IMR-90 (cell line): ENCODE measurements at regions not wholly inside any gene's neighbourhood (a gene's known extent, or its start where the extent isn't known, plus 50 kb on each side); places are given as distances from the start of the nearest gene placed in this dataset.

Experiments
- CHD1 ChIP-seq: IDR thresholded peaks from 2 replicates; pipeline ENCODE4 v1.6.1; 2012; ENCODE audit warnings: low read depth, low read length, improper control_type of control experiment
- CTCF ChIP-seq: conservative IDR thresholded peaks from 2 replicates; pipeline ENCODE4 v1.5.1; 2012; ENCODE audit warnings: mild to moderate bottlenecking, low read depth, low read length, improper control_type of control experiment
- POLR2A ChIP-seq: IDR thresholded peaks from 2 replicates; pipeline ENCODE4 v1.6.1; 2012; ENCODE audit warnings: mild to moderate bottlenecking, low read depth, low read length
- RAD21 ChIP-seq: IDR thresholded peaks from 2 replicates; pipeline ENCODE4 v1.6.1; 2012; ENCODE audit warnings: low read length, improper control_type of control experiment

- TF ChIP-seq CTCF: no peak
- TF ChIP-seq POLR2A: no peak
- TF ChIP-seq CHD1: no peak
- no peak for TF ChIP-seq RAD21
These were observed 69.1 kb upstream of the C12orf71 start for GRCh38 chr12:27151479-27151878.
